ENCODE measurements at regions not wholly inside any gene's neighbourhood (a gene's known extent, or its start where the extent isn't known, plus 50 kb on each side); places are given as distances from the start of the nearest gene placed in this dataset.
"Not testable (repeated sequence)": the region's sequence is repeated elsewhere in the genome, so short reads cannot be mapped to it uniquely, and the experiment has no call there.

- DNase-seq: no peak
These were observed 313.0 kb upstream of the NRXN1 start for GRCh38 chr2:51344886-51345285.

GRCh38 chr2:51335087-51336058, 303.4 kb upstream of the NRXN1 start:
- DNase-seq: no peak

- DNase-seq: no peak
These were observed 297.6 kb upstream of the NRXN1 start for GRCh38 chr2:51329512-51329911.

- DNase-seq: no peak
These were observed 292.1 kb upstream of the NRXN1 start for GRCh38 chr2:51324051-51324450.

GRCh38 chr2:51322613-51323012, 290.7 kb upstream of the NRXN1 start:
- no peak for DNase-seq

- DNase-seq: no peak
These were observed 272.4 kb upstream of the NRXN1 start for GRCh38 chr2:51304311-51304710.

- no peak for DNase-seq
These were observed 269.4 kb upstream of the NRXN1 start for GRCh38 chr2:51301381-51301780.

GRCh38 chr2:51299370-51299769, 267.4 kb upstream of the NRXN1 start:
- DNase-seq: no peak

- no peak for DNase-seq
These were observed 265.6 kb upstream of the NRXN1 start for GRCh38 chr2:51297488-51297887.

- no peak for DNase-seq
These were observed 261.8 kb upstream of the NRXN1 start for GRCh38 chr2:51293566-51294200.

- DNase-seq: no peak
These were observed 260.0 kb upstream of the NRXN1 start for GRCh38 chr2:51291762-51292551.

GRCh38 chr2:51290725-51291124, 258.8 kb upstream of the NRXN1 start:
- DNase-seq: no peak

- DNase-seq: no peak
These were observed 257.1 kb upstream of the NRXN1 start for GRCh38 chr2:51289045-51289444.

- DNase-seq: no peak
These were observed 236.3 kb upstream of the NRXN1 start for GRCh38 chr2:51268191-51268590.

- DNase-seq: no peak
These were observed 233.6 kb upstream of the NRXN1 start for GRCh38 chr2:51265539-51265938.

- no peak for DNase-seq
These were observed 232.0 kb upstream of the NRXN1 start for GRCh38 chr2:51263951-51264350.

- DNase-seq: not testable (repeated sequence)
These were observed 231.2 kb upstream of the NRXN1 start for GRCh38 chr2:51263101-51263500.

- DNase-seq: no peak
These were observed 226.4 kb upstream of the NRXN1 start for GRCh38 chr2:51258301-51258700.

- no peak for DNase-seq
These were observed 224.8 kb upstream of the NRXN1 start for GRCh38 chr2:51256736-51257135.

GRCh38 chr2:51251356-51251755, 219.4 kb upstream of the NRXN1 start:
- no peak for DNase-seq

- DNase-seq: no peak
These were observed 215.4 kb upstream of the NRXN1 start for GRCh38 chr2:51247252-51247805.

- no peak for DNase-seq
These were observed 212.1 kb upstream of the NRXN1 start for GRCh38 chr2:51243892-51244535.
